ENCODE measurements at regions not wholly inside any gene's neighbourhood (a gene's known extent, or its start where the extent isn't known, plus 50 kb on each side); places are given as distances from the start of the nearest gene placed in this dataset.

DNA sequence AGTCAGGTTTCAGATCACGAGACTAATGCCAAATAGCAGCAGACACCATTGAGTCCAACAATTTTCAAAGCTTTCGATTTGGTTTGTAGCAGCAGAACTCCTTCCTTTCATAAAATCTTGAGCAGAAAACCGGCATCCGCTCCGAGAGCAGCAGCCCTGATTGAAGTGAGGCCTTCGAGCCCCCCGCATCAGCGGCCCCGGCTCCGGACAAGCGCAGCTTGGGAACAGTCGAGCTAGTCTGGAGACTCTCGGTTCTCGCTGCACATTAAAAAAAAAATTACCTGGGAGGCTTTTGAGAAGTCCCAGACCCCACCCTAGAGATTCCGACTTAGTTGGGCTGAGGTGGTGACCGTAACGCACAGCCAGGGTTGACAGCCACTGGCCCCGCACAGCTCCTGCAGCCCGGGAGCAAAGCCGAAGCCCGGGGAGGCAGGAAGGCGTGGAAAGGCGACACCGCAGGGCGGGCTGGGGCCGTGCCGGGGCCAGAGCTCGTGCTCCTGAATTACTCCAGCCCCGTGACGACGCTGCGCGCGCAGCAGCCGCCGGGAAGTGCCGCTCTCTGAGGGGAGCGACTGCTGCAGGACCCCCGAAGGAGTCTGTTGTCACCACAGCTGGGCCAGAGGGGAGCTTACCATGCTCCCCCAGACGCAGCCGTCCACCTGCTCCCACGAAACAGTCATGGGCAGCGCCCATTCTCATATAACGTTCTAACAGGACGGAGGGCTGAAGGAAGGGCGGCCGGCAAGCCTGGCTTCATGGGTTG lies 57.8 kb downstream of the SPATA19 start:
- no peak overlapping the region for H3K9ac ChIP-seq (ENCODE audit: low read depth in 1 of 3, low read length in 3 of 3)
- no peaks in the 10 kb centered on the region for H3K36me3 ChIP-seq (ENCODE audit: control insufficient read depth in 3 of 3, insufficient read depth in 3 of 3, low read length in 3 of 3)
- no peak overlapping the region for H3K27ac ChIP-seq (ENCODE audit: low read depth, low read length)
- peaks cover 0 to 2% (median 0%) of the 10 kb centered on the region in 3 donors for H3K9me3 ChIP-seq (ENCODE audit: control insufficient read depth in 3 of 3, low read length in 3 of 3)
- peaks cover 0 to 24% (median 7%) of the 10 kb centered on the region in 3 donors for H3K27me3 ChIP-seq (ENCODE audit: control insufficient read depth in 3 of 3, insufficient read depth in 3 of 3, low read length in 3 of 3)
- peak overlapping the region; percentile 22 to 55 (median 51) for H3K4me3 ChIP-seq (ENCODE audit: low read length in 3 of 3)
- H3K4me1 ChIP-seq (ENCODE audit: control insufficient read depth in 3 of 3, insufficient read depth in 3 of 3, low read length in 3 of 3) = no peaks in the 10 kb centered on the region

DNA sequence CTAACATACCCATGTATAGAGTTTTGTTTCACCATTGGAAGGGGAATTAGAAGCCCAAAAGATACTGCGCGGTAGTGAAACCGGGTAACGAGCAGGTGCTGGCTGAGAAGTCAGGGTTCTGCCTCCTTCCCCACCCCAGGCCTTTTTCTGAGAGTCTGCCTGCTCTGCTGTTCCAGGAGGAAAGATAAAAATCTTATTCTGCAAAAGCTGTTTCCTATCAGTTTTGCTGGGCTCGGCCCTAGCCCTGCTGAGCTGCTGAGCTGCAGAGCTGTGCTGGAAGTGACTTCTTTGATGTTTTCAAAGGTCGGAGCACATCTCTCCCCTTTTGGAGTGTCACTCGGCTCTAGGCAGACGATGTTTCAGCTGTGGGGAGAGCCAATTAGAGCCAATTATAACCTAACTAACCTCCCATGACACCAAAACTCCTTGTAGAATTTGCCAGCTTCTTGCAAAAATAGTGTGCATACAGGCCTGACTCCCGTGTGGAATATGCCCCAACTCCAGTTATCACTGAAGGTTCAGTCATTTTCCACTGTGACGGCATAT lies 59.4 kb downstream of the SPATA19 start:
- no peaks in the 10 kb centered on the region for H3K4me1 ChIP-seq (ENCODE audit: control insufficient read depth in 3 of 3, insufficient read depth in 3 of 3, low read length in 3 of 3)
- H3K9ac ChIP-seq (ENCODE audit: low read depth in 1 of 3, low read length in 3 of 3) = no peak overlapping the region
- peaks cover 0 to 22% (median 6%) of the 10 kb centered on the region in 3 donors for H3K27me3 ChIP-seq (ENCODE audit: control insufficient read depth in 3 of 3, insufficient read depth in 3 of 3, low read length in 3 of 3)

DNA sequence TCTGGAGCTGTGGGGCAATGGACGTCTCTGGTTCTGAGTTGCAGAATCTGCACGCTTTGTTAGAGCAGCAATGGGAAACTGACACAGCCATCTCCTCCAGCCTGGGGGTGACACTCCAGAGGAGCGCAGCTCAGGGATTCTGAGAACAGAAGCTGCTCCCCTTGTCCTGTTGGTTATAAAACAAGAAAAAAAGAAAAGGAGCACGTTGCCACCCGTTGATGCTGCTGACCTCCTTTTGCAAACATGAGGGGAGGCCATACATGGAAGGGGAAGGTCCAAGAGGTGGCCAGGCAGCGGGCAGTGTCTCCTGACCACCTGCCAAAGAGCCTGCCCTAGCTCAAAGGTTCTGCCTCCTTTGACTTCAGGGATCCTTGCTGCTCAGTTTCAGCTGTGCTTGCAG lies 61.0 kb downstream of the SPATA19 start:
- H3K4me1 ChIP-seq (ENCODE audit: control insufficient read depth in 3 of 3, insufficient read depth in 3 of 3, low read length in 3 of 3) = no peaks in the 10 kb centered on the region
- no peaks in the 10 kb centered on the region for H3K36me3 ChIP-seq (ENCODE audit: control insufficient read depth in 3 of 3, insufficient read depth in 3 of 3, low read length in 3 of 3)
- H3K9me3 ChIP-seq (ENCODE audit: control insufficient read depth in 3 of 3, low read length in 3 of 3) = no peaks in the 10 kb centered on the region
- no peak overlapping the region for H3K9ac ChIP-seq (ENCODE audit: low read depth in 1 of 3, low read length in 3 of 3)
- no peak overlapping the region for H3K4me3 ChIP-seq (ENCODE audit: low read length in 3 of 3)
- no peak overlapping the region for H3K27ac ChIP-seq (ENCODE audit: low read depth, low read length)
- peaks cover 0 to 16% (median 0%) of the 10 kb centered on the region in 3 donors for H3K27me3 ChIP-seq (ENCODE audit: control insufficient read depth in 3 of 3, insufficient read depth in 3 of 3, low read length in 3 of 3)

More for the DNA sequence above, 59.4 kb downstream of the SPATA19 start:
- Histone ChIP-seq H3K9me3 (ENCODE audit: control insufficient read depth in 3 of 3, low read length in 3 of 3) (peaks cover 0 to 1% (median 0%) of the 10 kb centered on the region in 3 donors), H3K36me3 (ENCODE audit: control insufficient read depth in 3 of 3, insufficient read depth in 3 of 3, low read length in 3 of 3) (no peaks in the 10 kb centered on the region), H3K27ac (ENCODE audit: low read depth, low read length) (no peak overlapping the region), H3K4me3 (ENCODE audit: low read length in 3 of 3) (no peak overlapping the region)

DNA sequence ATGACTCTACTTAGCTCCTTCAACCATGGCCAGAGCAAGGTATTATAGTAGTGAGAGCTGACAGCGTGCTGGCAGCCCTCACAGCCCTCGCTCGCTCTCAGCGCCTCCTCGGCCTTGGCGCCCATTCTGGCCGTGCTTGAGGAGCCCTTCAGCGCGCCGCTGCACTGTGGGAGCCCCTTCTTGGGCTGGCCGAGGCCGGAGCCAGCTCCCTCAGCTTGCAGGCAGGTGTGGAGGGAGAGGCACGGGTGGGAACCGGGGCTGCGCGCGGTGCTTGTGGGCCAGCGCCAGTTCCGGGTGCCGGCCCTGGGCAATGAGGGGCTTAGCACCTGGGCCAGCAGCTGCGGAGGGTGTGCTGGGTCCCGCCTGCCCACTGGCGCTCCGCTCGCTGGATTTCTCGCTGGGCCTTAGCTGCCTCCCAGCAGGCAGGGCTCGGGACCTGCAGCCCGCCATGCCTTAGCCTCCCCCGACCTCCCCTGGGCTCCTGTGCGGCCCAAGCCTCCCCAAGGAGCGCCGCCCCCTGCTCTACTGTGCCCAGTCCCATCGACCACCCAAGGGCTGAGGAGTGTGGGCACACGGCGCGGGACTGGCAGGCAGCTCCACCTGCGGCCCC lies 63.1 kb downstream of the SPATA19 start:
- Histone ChIP-seq H3K27me3 (ENCODE audit: control insufficient read depth in 3 of 3, insufficient read depth in 3 of 3, low read length in 3 of 3) (peaks cover 0 to 6% (median 4%) of the 10 kb centered on the region in 3 donors), H3K4me3 (ENCODE audit: low read length in 3 of 3) (no peak overlapping the region), H3K4me1 (ENCODE audit: control insufficient read depth in 3 of 3, insufficient read depth in 3 of 3, low read length in 3 of 3) (no peaks in the 10 kb centered on the region), H3K27ac (ENCODE audit: low read depth, low read length) (no peak overlapping the region), H3K9ac (ENCODE audit: low read depth in 1 of 3, low read length in 3 of 3) (no peak overlapping the region), H3K9me3 (ENCODE audit: control insufficient read depth in 3 of 3, low read length in 3 of 3) (no peaks in the 10 kb centered on the region), H3K36me3 (ENCODE audit: control insufficient read depth in 3 of 3, insufficient read depth in 3 of 3, low read length in 3 of 3) (no peaks in the 10 kb centered on the region)

DNA sequence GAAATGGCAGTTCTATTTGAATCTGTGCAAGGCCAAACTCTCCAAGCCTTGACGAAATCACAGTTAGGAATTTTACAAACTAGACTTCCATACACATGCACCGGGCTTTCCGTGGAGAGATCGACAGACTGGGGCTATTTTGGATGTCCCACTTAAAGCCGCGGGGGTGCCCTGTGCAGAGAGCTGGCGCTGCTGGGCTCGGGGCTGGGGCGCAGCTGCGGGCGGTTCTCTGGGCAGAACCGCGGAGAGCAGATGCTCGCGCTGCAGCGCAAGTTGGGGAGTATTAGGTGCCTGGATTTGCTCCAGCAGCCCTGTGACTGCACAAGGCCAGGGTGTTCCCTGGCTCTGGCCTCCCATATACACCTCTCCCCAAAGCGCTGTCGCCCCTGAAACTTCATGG lies 67.2 kb downstream of the SPATA19 start:
- H3K9me3 ChIP-seq (ENCODE audit: control insufficient read depth in 3 of 3, low read length in 3 of 3) = peaks cover 0 to 3% (median 0%) of the 10 kb centered on the region in 3 donors
- no peaks in the 10 kb centered on the region for H3K36me3 ChIP-seq (ENCODE audit: control insufficient read depth in 3 of 3, insufficient read depth in 3 of 3, low read length in 3 of 3)
- no peak overlapping the region for H3K27ac ChIP-seq (ENCODE audit: low read depth, low read length)
- no peak overlapping the region for H3K4me3 ChIP-seq (ENCODE audit: low read length in 3 of 3)
- H3K9ac ChIP-seq (ENCODE audit: low read depth in 1 of 3, low read length in 3 of 3) = no peak overlapping the region
- peaks cover 0 to 6% (median 0%) of the 10 kb centered on the region in 3 donors for H3K27me3 ChIP-seq (ENCODE audit: control insufficient read depth in 3 of 3, insufficient read depth in 3 of 3, low read length in 3 of 3)
- H3K4me1 ChIP-seq (ENCODE audit: control insufficient read depth in 3 of 3, insufficient read depth in 3 of 3, low read length in 3 of 3) = no peaks in the 10 kb centered on the region

DNA sequence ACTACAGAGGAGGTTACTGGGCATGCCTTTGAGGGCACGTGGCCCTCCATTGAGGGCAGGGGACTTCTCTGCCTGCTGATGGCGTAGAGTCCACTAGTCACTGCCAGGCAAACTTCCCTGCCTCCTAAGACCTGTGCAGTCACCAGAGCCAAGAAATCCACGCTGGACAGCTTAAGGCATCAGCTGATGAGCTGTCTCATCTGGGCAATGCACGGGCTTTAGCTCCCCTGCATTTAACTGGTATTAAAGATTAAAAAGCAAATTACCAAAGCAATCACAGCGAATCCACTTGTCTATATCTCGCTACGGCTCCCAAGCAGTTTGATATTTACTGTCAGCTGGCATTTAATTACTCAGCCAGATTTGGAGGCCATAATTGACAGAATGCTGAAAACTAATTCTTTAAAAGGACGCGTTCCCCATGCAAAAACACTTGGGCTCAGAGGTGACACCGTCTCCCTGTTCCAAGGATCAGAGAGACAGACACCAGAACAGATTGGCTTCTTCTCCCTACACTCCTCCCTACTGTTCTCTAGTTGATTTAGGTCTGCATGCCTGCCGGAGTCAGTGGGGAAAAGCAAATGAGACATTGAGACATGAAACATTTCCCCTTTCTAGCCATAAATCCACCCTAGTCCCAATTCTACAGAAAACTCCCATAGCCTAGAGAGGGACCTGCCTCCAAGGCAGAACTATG lies 68.5 kb downstream of the SPATA19 start:
- H3K9ac ChIP-seq (ENCODE audit: low read depth in 1 of 3, low read length in 3 of 3) = no peak overlapping the region
- no peaks in the 10 kb centered on the region for H3K4me1 ChIP-seq (ENCODE audit: control insufficient read depth in 3 of 3, insufficient read depth in 3 of 3, low read length in 3 of 3)
- H3K27ac ChIP-seq (ENCODE audit: low read depth, low read length) = no peak overlapping the region
- no peaks in the 10 kb centered on the region for H3K36me3 ChIP-seq (ENCODE audit: control insufficient read depth in 3 of 3, insufficient read depth in 3 of 3, low read length in 3 of 3)
- peaks cover 0 to 6% (median 0%) of the 10 kb centered on the region in 3 donors for H3K27me3 ChIP-seq (ENCODE audit: control insufficient read depth in 3 of 3, insufficient read depth in 3 of 3, low read length in 3 of 3)
- peaks cover 0 to 3% (median 0%) of the 10 kb centered on the region in 3 donors for H3K9me3 ChIP-seq (ENCODE audit: control insufficient read depth in 3 of 3, low read length in 3 of 3)
- no peak overlapping the region for H3K4me3 ChIP-seq (ENCODE audit: low read length in 3 of 3)

DNA sequence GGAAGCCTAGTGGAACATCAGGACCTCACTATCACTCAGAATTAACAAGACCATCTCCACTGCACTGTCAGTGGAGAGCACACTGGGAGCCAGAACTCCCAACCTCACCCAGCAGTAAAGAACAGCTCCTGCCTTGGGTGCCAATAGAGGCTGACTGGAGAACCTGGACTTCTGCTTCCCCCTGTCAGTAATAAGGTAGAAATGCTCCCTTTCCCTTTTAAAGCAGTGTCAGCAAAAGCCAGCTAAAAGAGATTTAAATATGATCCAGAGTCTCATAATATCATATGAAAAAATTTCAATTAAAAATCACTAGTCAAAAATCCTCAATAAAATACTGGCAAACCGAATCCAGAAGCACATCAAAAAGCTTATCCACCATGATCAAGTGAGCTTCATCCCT lies 82.8 kb downstream of the SPATA19 start:
- Histone ChIP-seq H3K27me3 (ENCODE audit: control insufficient read depth in 3 of 3, insufficient read depth in 3 of 3, low read length in 3 of 3) (no peaks in the 10 kb centered on the region), H3K4me3 (ENCODE audit: low read length in 3 of 3) (no peak overlapping the region), H3K4me1 (ENCODE audit: control insufficient read depth in 3 of 3, insufficient read depth in 3 of 3, low read length in 3 of 3) (no peaks in the 10 kb centered on the region), H3K9me3 (ENCODE audit: control insufficient read depth in 3 of 3, low read length in 3 of 3) (peaks cover 0 to 7% (median 3%) of the 10 kb centered on the region in 3 donors), H3K36me3 (ENCODE audit: control insufficient read depth in 3 of 3, insufficient read depth in 3 of 3, low read length in 3 of 3) (no peaks in the 10 kb centered on the region), H3K9ac (ENCODE audit: low read depth in 1 of 3, low read length in 3 of 3) (no peak overlapping the region), H3K27ac (ENCODE audit: low read depth, low read length) (no peak overlapping the region)

DNA sequence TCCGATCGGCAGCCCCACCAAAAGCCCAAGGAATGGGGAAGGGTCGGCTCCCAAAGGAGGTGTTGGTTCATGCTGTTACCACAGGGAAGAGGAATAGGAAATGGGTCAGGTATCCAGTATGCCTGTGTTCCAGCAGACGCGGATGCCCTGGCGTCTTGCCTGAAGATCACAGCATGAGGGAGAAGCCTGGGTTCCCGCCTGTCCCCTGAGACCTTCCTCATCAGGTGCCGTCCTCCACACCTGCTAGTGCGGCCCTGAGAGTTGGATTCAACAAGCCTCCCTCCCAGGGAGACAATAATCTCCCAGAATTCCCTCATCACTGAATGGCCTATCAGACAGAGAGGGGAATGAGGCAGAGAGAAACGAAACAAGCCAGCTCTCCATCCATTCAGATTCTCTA lies 92.2 kb downstream of the SPATA19 start:
- no peak overlapping the region for H3K4me3 ChIP-seq (ENCODE audit: low read length in 3 of 3)
- H3K27me3 ChIP-seq (ENCODE audit: control insufficient read depth in 3 of 3, insufficient read depth in 3 of 3, low read length in 3 of 3) = peaks cover 0 to 3% (median 0%) of the 10 kb centered on the region in 3 donors
- H3K36me3 ChIP-seq (ENCODE audit: control insufficient read depth in 3 of 3, insufficient read depth in 3 of 3, low read length in 3 of 3) = no peaks in the 10 kb centered on the region
- H3K27ac ChIP-seq (ENCODE audit: low read depth, low read length) = no peak overlapping the region
- no peaks in the 10 kb centered on the region for H3K4me1 ChIP-seq (ENCODE audit: control insufficient read depth in 3 of 3, insufficient read depth in 3 of 3, low read length in 3 of 3)
- peaks cover 0 to 5% (median 0%) of the 10 kb centered on the region in 3 donors for H3K9me3 ChIP-seq (ENCODE audit: control insufficient read depth in 3 of 3, low read length in 3 of 3)
- no peak overlapping the region for H3K9ac ChIP-seq (ENCODE audit: low read depth in 1 of 3, low read length in 3 of 3)

DNA sequence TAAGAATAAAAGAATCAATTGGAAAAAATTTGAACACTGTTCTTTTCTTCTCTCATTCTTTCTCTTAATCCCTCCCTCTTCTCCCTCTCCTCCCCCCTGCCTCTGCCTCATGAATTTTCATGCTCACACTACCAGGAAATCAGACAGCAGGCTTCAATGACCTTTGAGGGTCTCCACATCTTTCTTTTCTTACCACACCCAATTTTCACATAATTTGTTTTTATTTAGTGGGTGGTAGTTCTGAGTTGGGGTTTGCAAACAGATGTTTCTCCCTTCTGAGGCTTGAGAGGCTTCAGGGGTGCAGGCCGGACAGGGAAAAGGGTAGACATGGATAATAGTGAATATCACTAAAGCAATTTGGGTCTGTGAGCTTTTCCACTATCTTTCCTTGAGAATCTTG lies 95.5 kb downstream of the SPATA19 start:
- H3K9me3 ChIP-seq (ENCODE audit: control insufficient read depth in 3 of 3, low read length in 3 of 3) = no peaks in the 10 kb centered on the region
- H3K27ac ChIP-seq (ENCODE audit: low read depth, low read length) = no peak overlapping the region
- no peaks in the 10 kb centered on the region for H3K4me1 ChIP-seq (ENCODE audit: control insufficient read depth in 3 of 3, insufficient read depth in 3 of 3, low read length in 3 of 3)
- no peak overlapping the region for H3K4me3 ChIP-seq (ENCODE audit: low read length in 3 of 3)
- H3K27me3 ChIP-seq (ENCODE audit: control insufficient read depth in 3 of 3, insufficient read depth in 3 of 3, low read length in 3 of 3) = peaks cover 0 to 3% (median 0%) of the 10 kb centered on the region in 3 donors
- H3K9ac ChIP-seq (ENCODE audit: low read depth in 1 of 3, low read length in 3 of 3) = no peak overlapping the region
- H3K36me3 ChIP-seq (ENCODE audit: control insufficient read depth in 3 of 3, insufficient read depth in 3 of 3, low read length in 3 of 3) = no peaks in the 10 kb centered on the region

All from skeletal muscle tissue (tissue), 3 donors.